GM18498 (cell line): ENCODE measurements at regions not wholly inside any gene's neighbourhood (a gene's known extent, or its start where the extent isn't known, plus 50 kb on each side); places are given as distances from the start of the nearest gene placed in this dataset.
"Not testable (repeated sequence)": the region's sequence is repeated elsewhere in the genome, so short reads cannot be mapped to it uniquely, and the experiment has no call there.

Source experiments
- ATAC-seq: cut with Tn5 transposase; IDR thresholded peaks from one replicate; pipeline ENCODE4 v1.9.1; 2021; ENCODE audit warnings: mild to moderate bottlenecking, moderate library complexity; ENCODE audit not compliant: unreplicated experiment

GRCh38 chr18:1527805-1528204, 623.1 kb downstream of the ADCYAP1 start:
- ATAC-seq, result no peak

- no peak for ATAC-seq
Measured at GRCh38 chr18:1528447-1528846, 623.8 kb downstream of the ADCYAP1 start.

GRCh38 chr18:1528964-1529509, 624.4 kb downstream of the ADCYAP1 start:
- no peak for ATAC-seq

- ATAC-seq, result no peak
Measured at GRCh38 chr18:1530650-1531049, 626.0 kb downstream of the ADCYAP1 start.

- no peak for ATAC-seq
Measured at GRCh38 chr18:1539276-1539675, 634.6 kb downstream of the ADCYAP1 start.

GRCh38 chr18:1541478-1541877, 636.8 kb downstream of the ADCYAP1 start:
- no peak for ATAC-seq

- ATAC-seq, result no peak
Measured at GRCh38 chr18:1542230-1542774, 637.6 kb downstream of the ADCYAP1 start.

GRCh38 chr18:1544016-1544415, 639.3 kb downstream of the ADCYAP1 start:
- no peak for ATAC-seq

- ATAC-seq, result not testable (repeated sequence)
Measured at GRCh38 chr18:1557711-1558110, 653.0 kb downstream of the ADCYAP1 start.

GRCh38 chr18:1559563-1559962, 654.9 kb downstream of the ADCYAP1 start:
- ATAC-seq, result no peak

GRCh38 chr18:1564793-1565192, 660.1 kb downstream of the ADCYAP1 start:
- ATAC-seq, result no peak

GRCh38 chr18:1571206-1571605, 666.5 kb downstream of the ADCYAP1 start:
- no peak for ATAC-seq

- ATAC-seq, result no peak
Measured at GRCh38 chr18:1573732-1574131, 669.1 kb downstream of the ADCYAP1 start.

- no peak for ATAC-seq
Measured at GRCh38 chr18:1575084-1575483, 670.4 kb downstream of the ADCYAP1 start.

- no peak for ATAC-seq
Measured at GRCh38 chr18:1578505-1578904, 673.8 kb downstream of the ADCYAP1 start.

GRCh38 chr18:1581581-1581980, 676.9 kb downstream of the ADCYAP1 start:
- no peak for ATAC-seq

- ATAC-seq, result peak; percentile 78
Measured at GRCh38 chr18:1585881-1586488, 681.3 kb downstream of the ADCYAP1 start.

GRCh38 chr18:1593091-1593490, 688.4 kb downstream of the ADCYAP1 start:
- ATAC-seq, result no peak

GRCh38 chr18:1595195-1595594, 690.5 kb downstream of the ADCYAP1 start:
- no peak for ATAC-seq

- ATAC-seq, result no peak
Measured at GRCh38 chr18:1599196-1599595, 694.5 kb downstream of the ADCYAP1 start.

- no peak for ATAC-seq
Measured at GRCh38 chr18:1604751-1605150, 700.1 kb downstream of the ADCYAP1 start.

- no peak for ATAC-seq
Measured at GRCh38 chr18:1618364-1618763, 713.7 kb downstream of the ADCYAP1 start.

GRCh38 chr18:1619507-1619906, 714.8 kb downstream of the ADCYAP1 start:
- no peak for ATAC-seq
